Upper lobe of left lung (tissue), 4 donors: ENCODE measurements at regions not wholly inside any gene's neighbourhood (a gene's known extent, or its start where the extent isn't known, plus 50 kb on each side); places are given as distances from the start of the nearest gene placed in this dataset.

Source experiments
- CTCF ChIP-seq, 6 experiments: fragments of 450-650 bp in 4 of 6; fragments of 200-600 bp in 2 of 6; sonication (generic) in 2 of 6; IDR thresholded peaks; one replicate each; pipeline ENCODE4 v1.5.1; 2016 to 2019; ENCODE audit warnings: antibody characterized with exemption in 6 of 6
- POLR2A ChIP-seq, 4 donors: fragments of 450-650 bp; IDR thresholded peaks; one replicate each; pipeline ENCODE4 v1.5.1; 2016 to 2017; ENCODE audit warnings: antibody characterized with exemption in 4 of 4, mild to moderate bottlenecking in 2 of 4

GRCh38 chr15:81569286-81570080 lies 195.5 kb upstream of the TMC3 start:
- TF ChIP-seq CTCF (IDR thresholded peaks at IDR 0.05): no peak
- no peak for TF ChIP-seq POLR2A (IDR thresholded peaks at IDR 0.05)
